Subcutaneous abdominal adipose tissue (tissue), 5 donors: ENCODE measurements at regions not wholly inside any gene's neighbourhood (a gene's known extent, or its start where the extent isn't known, plus 50 kb on each side); places are given as distances from the start of the nearest gene placed in this dataset.
"Not testable (repeated sequence)": the region's sequence is repeated elsewhere in the genome, so short reads cannot be mapped to it uniquely, and the experiment has no call there.

Source experiments
- H3K27ac ChIP-seq: one replicate; pipeline ENCODE4 v1.7.0; 2013; ENCODE audit warnings: low read depth, mild to moderate bottlenecking, inconsistent platforms, low read length, moderate library complexity
- H3K27me3 ChIP-seq, 5 donors: one replicate each; pipeline ENCODE4 v1.7.0; 2013; ENCODE audit warnings: low read length in 5 of 5, inconsistent platforms in 1 of 5; ENCODE audit not compliant: control insufficient read depth in 5 of 5, insufficient read depth in 4 of 5
- H3K36me3 ChIP-seq, 5 donors: one replicate each; pipeline ENCODE4 v1.7.0; 2013; ENCODE audit warnings: low read length in 5 of 5; ENCODE audit not compliant: control insufficient read depth in 5 of 5, insufficient read depth in 5 of 5
- H3K4me1 ChIP-seq, 5 donors: one replicate each; pipeline ENCODE4 v1.7.0; 2013; ENCODE audit warnings: low read length in 5 of 5, mild to moderate bottlenecking in 3 of 5, moderate library complexity in 1 of 5; ENCODE audit not compliant: control insufficient read depth in 5 of 5, insufficient read depth in 5 of 5
- H3K4me3 ChIP-seq, 5 donors: one replicate each; pipeline ENCODE4 v1.7.0; 2013; ENCODE audit warnings: low read length in 5 of 5, low read depth in 1 of 5
- H3K9ac ChIP-seq, 5 donors: one replicate each; pipeline ENCODE4 v1.7.0; 2013; ENCODE audit warnings: low read length in 5 of 5, mild to moderate bottlenecking in 4 of 5, moderate library complexity in 3 of 5
- H3K9me3 ChIP-seq, 5 donors: one replicate each; pipeline ENCODE4 v1.7.0; 2013; ENCODE audit warnings: low read length in 5 of 5; ENCODE audit not compliant: control insufficient read depth in 5 of 5
- donor health status: healthy.
- donor health status: healthy.
- donor health status: healthy.
- donor health status: healthy.
- donor health status: healthy.

GRCh38 chr2:149702571-149702970 lies 115.0 kb upstream of the MMADHC start:
- H3K9ac ChIP-seq = no peak overlapping the region
- H3K36me3 ChIP-seq = no peaks in the 10 kb centered on the region
- H3K27ac ChIP-seq = no peak overlapping the region
- H3K4me1 ChIP-seq = no peaks in the 10 kb centered on the region
- H3K27me3 ChIP-seq = no peaks in the 10 kb centered on the region
- no peak overlapping the region for H3K4me3 ChIP-seq
- no peaks in the 10 kb centered on the region for H3K9me3 ChIP-seq

GRCh38 chr2:149701241-149701640 lies 113.7 kb upstream of the MMADHC start:
- Histone ChIP-seq H3K9me3 (no peaks in the 10 kb centered on the region), H3K27me3 (no peaks in the 10 kb centered on the region), H3K9ac (no peak overlapping the region), H3K27ac (no peak overlapping the region), H3K4me3 (no peak overlapping the region), H3K36me3 (no peaks in the 10 kb centered on the region), H3K4me1 (no peaks in the 10 kb centered on the region)

GRCh38 chr2:149692961-149693396 lies 105.4 kb upstream of the MMADHC start:
- no peaks in the 10 kb centered on the region for H3K36me3 ChIP-seq
- no peak overlapping the region for H3K27ac ChIP-seq
- H3K9ac ChIP-seq = no peak overlapping the region
- no peaks in the 10 kb centered on the region for H3K4me1 ChIP-seq
- H3K9me3 ChIP-seq = peaks cover 0 to 2% (median 0%) of the 10 kb centered on the region in 5 donors
- no peaks in the 10 kb centered on the region for H3K27me3 ChIP-seq
- H3K4me3 ChIP-seq = no peak overlapping the region

GRCh38 chr2:149690825-149691224 lies 103.2 kb upstream of the MMADHC start:
- H3K9me3 ChIP-seq = peaks cover 0 to 2% (median 0%) of the 10 kb centered on the region in 5 donors
- no peak overlapping the region for H3K9ac ChIP-seq
- H3K4me3 ChIP-seq = no peak overlapping the region
- H3K27me3 ChIP-seq = no peaks in the 10 kb centered on the region
- no peak overlapping the region for H3K27ac ChIP-seq
- H3K4me1 ChIP-seq = no peaks in the 10 kb centered on the region
- no peaks in the 10 kb centered on the region for H3K36me3 ChIP-seq

- H3K4me3 ChIP-seq = no peak overlapping the region
- no peak overlapping the region for H3K27ac ChIP-seq
- H3K9ac ChIP-seq = no peak overlapping the region
- no peaks in the 10 kb centered on the region for H3K27me3 ChIP-seq
- no peaks in the 10 kb centered on the region for H3K4me1 ChIP-seq
- no peaks in the 10 kb centered on the region for H3K36me3 ChIP-seq
- no peaks in the 10 kb centered on the region for H3K9me3 ChIP-seq
These were observed 99.5 kb upstream of the MMADHC start for GRCh38 chr2:149687052-149687427.

GRCh38 chr2:149686136-149687051 lies 98.8 kb upstream of the MMADHC start:
- no peaks in the 10 kb centered on the region for H3K27me3 ChIP-seq
- no peak overlapping the region for H3K4me3 ChIP-seq
- H3K27ac ChIP-seq = no peak overlapping the region
- no peaks in the 10 kb centered on the region for H3K4me1 ChIP-seq
- H3K9me3 ChIP-seq = no peaks in the 10 kb centered on the region
- no peaks in the 10 kb centered on the region for H3K36me3 ChIP-seq
- no peak overlapping the region for H3K9ac ChIP-seq

GRCh38 chr2:149685401-149685800 lies 97.8 kb upstream of the MMADHC start:
- not testable (repeated sequence) for H3K27me3 ChIP-seq, H3K4me3 ChIP-seq, H3K4me1 ChIP-seq, H3K36me3 ChIP-seq, H3K27ac ChIP-seq, H3K9ac ChIP-seq, H3K9me3 ChIP-seq

- H3K27ac ChIP-seq = no peak overlapping the region
- H3K36me3 ChIP-seq = no peaks in the 10 kb centered on the region
- H3K9ac ChIP-seq = no peak overlapping the region
- no peaks in the 10 kb centered on the region for H3K27me3 ChIP-seq
- H3K4me3 ChIP-seq = no peak overlapping the region
- H3K4me1 ChIP-seq = no peaks in the 10 kb centered on the region
- H3K9me3 ChIP-seq = peaks cover 0 to 3% (median 0%) of the 10 kb centered on the region in 5 donors
These were observed 91.7 kb upstream of the MMADHC start for GRCh38 chr2:149679286-149679685.

GRCh38 chr2:149677416-149677815 lies 89.8 kb upstream of the MMADHC start:
- Histone ChIP-seq H3K9me3 (peaks cover 0 to 3% (median 0%) of the 10 kb centered on the region in 5 donors), H3K27ac (no peak overlapping the region), H3K9ac (no peak overlapping the region), H3K4me1 (no peaks in the 10 kb centered on the region), H3K27me3 (no peaks in the 10 kb centered on the region), H3K4me3 (no peak overlapping the region), H3K36me3 (no peaks in the 10 kb centered on the region)

GRCh38 chr2:149670086-149670485 lies 82.5 kb upstream of the MMADHC start:
- Histone ChIP-seq H3K27ac (no peak overlapping the region), H3K9ac (no peak overlapping the region), H3K27me3 (no peaks in the 10 kb centered on the region), H3K4me1 (no peaks in the 10 kb centered on the region), H3K4me3 (no peak overlapping the region), H3K9me3 (no peaks in the 10 kb centered on the region), H3K36me3 (no peaks in the 10 kb centered on the region)
